HG03571 (cell line): ENCODE measurements at regions not wholly inside any gene's neighbourhood (a gene's known extent, or its start where the extent isn't known, plus 50 kb on each side); places are given as distances from the start of the nearest gene placed in this dataset.

Source experiments
- ATAC-seq: cut with Tn5 transposase; IDR thresholded peaks from one replicate; pipeline ENCODE4 v1.9.1; 2021; ENCODE audit not compliant: unreplicated experiment

- no peak for ATAC-seq
These were observed 57.7 kb upstream of the F3 start for GRCh38 chr1:94599095-94599813.

GRCh38 chr1:94597701-94598100 is 56.1 kb upstream of the F3 start:
- no peak for ATAC-seq

- no peak for ATAC-seq
These were observed 54.7 kb upstream of the F3 start for GRCh38 chr1:94596260-94596659.

GRCh38 chr1:94595658-94596057 is 54.1 kb upstream of the F3 start:
- ATAC-seq: no peak

- ATAC-seq: no peak
These were observed 52.1 kb upstream of the F3 start for GRCh38 chr1:94593611-94594010.

- ATAC-seq: no peak
These were observed 51.0 kb upstream of the F3 start for GRCh38 chr1:94592571-94592920.

GRCh38 chr1:94591823-94592570 is 50.4 kb upstream of the F3 start:
- no peak for ATAC-seq
